Bronchial epithelial cell (primary cell): ENCODE measurements at regions not wholly inside any gene's neighbourhood (a gene's known extent, or its start where the extent isn't known, plus 50 kb on each side); places are given as distances from the start of the nearest gene placed in this dataset.

Source experiments
- DNase-seq: peaks from one replicate; pipeline ENCODE4 v3.0.0-alpha.2; 2010; ENCODE audit warnings: low read depth
- FAIRE-seq: peaks from 2 replicates; lab custom pipeline; 2011; peaks lifted over from hg19 to GRCh38; lab: Jason Lieb, UNC
- H3K27me3 ChIP-seq: 2 replicates; pipeline ENCODE4 v1.5.1; 2011; ENCODE audit warnings: low read length; ENCODE audit not compliant: control insufficient read depth, insufficient read depth
- H3K36me3 ChIP-seq: 2 replicates; pipeline ENCODE4 v1.5.1; 2011; ENCODE audit warnings: low read length; ENCODE audit not compliant: control insufficient read depth, insufficient read depth
- H3K4me3 ChIP-seq: 2 replicates; pipeline ENCODE4 v1.5.1; 2011; ENCODE audit warnings: mild to moderate bottlenecking, low read depth, low read length, control low read depth
- CTCF ChIP-seq: IDR thresholded peaks from 2 replicates; pipeline ENCODE4 v1.5.1; 2011; ENCODE audit warnings: mild to moderate bottlenecking, moderate library complexity, low read length, control low read depth, inconsistent platforms; ENCODE audit not compliant: insufficient read depth, severe bottlenecking

DNA sequence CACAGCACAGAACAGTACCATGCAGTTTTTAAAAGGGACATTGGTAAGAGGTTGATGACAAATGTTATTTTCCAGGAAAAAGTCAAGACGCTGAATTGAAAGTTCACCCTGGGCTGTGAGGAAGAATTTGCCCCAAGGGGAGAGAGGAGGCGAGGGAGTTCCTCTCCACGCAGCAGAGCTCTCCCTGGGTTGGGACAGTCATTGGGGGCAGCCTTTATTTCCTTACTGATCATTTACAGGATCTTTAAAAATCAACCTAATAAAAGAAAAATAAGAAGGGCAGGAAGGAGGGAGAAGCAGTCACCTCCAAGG lies 49.9 kb upstream of the WNT7B start:
- Histone ChIP-seq H3K4me3 (peak overlapping the region; percentile 37), H3K27me3 (no peaks in the 10 kb centered on the region), H3K36me3 (no peaks in the 10 kb centered on the region)
- DNase-seq, result no peak
- TF ChIP-seq CTCF, result no peak
- no peak for FAIRE-seq

DNA sequence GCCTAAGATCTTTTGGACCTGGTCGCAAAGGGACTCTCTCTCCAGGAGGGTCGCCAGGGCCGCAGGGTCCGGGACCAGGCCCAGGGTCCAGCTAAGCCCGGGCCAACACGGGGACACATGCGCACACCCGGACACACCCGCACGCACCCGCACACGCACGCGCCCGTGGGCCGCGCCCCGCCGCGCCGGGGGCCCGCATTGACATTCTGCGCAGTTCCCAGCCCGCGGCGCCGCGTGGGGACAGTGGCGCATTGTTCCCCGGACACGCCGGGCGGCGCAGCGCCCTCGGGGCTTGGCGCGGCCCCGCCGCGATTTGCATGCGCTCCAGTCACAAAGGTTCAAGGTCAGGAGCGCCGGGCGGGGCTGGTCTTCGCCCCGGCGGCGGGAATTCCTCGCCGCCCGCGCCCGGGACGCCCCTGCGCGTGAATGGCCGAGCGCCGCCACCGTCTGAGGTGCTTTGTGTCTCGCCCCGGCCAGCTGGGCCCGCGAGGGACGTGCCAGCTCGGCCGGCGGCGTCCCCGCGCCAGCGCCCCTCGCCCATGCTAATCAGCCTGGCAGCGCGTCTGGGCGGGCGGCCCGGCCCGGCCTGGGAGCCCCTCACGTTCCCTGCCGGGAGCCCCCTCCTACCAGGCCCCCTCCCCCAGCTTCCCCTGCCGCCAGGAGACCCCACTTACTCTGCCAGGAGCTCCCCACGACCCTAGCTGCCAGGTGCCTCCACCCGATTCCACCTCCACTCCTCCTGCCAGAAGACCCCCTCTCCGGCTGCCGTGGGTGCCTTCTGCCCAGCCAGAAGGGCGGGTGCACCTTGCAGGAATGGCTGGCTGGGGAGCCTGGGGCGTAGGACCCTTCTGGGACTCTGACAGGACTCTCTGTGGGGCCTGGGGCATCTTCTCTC lies 50.5 kb upstream of the WNT7B start:
- no peak for FAIRE-seq
- no peak for DNase-seq
- Histone ChIP-seq H3K36me3 (no peaks in the 10 kb centered on the region), H3K4me3 (peak overlapping the region; percentile 37), H3K27me3 (no peaks in the 10 kb centered on the region)
- no peak for TF ChIP-seq CTCF

DNA sequence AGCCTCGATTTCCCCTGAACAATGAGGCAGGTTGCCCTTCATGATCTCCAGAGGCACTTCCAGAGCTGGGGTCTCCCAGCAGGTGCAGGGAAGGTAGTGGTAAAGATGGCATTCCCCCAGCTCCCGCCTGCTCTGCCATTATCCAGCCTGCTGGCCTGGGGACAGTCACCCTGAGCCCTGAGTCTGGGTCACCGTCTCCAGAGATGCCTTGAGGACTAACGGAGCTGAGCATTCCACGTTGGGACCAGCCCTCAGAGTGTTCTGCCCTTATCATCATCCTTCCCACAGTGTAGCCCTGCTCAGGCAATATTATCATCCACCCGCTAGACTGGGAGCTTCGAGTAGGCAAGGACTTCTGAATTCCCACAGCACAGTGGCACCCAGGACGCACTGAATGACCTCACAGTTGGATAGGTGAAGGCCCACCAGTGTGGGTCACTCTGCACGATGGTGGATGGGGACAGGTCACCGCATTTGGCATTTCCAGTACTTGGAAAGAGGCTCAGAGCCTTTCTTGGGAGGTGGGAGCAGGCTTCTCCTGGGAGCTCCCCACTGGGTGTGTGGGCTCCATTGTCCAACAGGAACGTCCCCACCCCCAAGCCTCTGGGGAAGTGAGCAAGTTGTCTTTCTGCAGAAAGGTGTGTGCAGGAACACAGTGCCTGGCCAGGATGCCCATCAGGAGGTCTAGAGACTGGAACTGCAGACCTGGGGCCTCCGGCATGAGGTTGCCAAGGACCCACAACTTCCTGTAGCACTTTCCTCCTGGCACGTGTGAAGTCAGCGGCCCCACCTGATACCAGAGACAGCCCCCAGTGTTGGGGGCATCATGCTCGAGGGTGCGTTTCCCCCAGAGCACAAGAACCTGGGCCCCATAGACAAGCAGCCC lies 51.4 kb upstream of the WNT7B start:
- no peak for TF ChIP-seq CTCF
- no peaks in the 10 kb centered on the region for H3K36me3 ChIP-seq
- FAIRE-seq (no peak), DNase-seq (no peak)
- no peak overlapping the region for H3K4me3 ChIP-seq
- no peaks in the 10 kb centered on the region for H3K27me3 ChIP-seq

GRCh38 chr22:46029036-46029435 lies 52.1 kb upstream of the WNT7B start:
- H3K4me3 ChIP-seq, result no peak overlapping the region
- H3K36me3 ChIP-seq, result no peaks in the 10 kb centered on the region
- no peak for FAIRE-seq
- H3K27me3 ChIP-seq, result no peaks in the 10 kb centered on the region
- no peak for DNase-seq
- TF ChIP-seq CTCF, result no peak

DNA sequence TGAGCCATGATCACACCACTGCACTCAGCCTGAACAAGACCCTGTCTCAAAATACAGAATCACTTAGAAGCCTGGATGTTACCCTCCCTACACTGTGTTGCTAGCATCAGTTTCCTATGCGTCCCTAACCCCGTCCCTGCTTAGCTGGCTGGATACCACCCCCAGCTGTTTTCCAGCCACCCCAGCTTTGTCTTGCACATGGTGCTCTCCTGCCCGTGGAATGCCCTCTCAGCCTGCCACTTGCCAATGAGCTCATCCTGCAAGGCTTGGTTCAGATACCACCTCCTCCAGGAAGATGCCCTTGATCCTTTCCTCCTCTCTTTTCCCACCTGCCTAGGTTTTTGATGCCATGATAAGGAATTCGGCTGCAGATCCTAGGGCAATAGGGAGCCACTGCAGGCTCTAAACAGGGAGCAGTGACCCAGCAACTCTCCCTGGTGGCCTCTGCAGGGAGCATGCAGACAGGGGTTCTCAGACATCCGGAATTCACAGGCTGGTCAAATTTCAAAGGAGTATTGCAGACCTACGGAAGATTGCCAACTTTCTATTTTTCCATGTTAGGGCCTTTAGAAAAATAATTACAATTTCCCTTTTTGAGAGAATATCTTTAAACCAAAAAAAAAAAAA lies 52.7 kb upstream of the WNT7B start:
- no peak for DNase-seq
- no peak for FAIRE-seq
- Histone ChIP-seq H3K4me3 (no peak overlapping the region), H3K36me3 (no peaks in the 10 kb centered on the region), H3K27me3 (no peaks in the 10 kb centered on the region)
- no peak for TF ChIP-seq CTCF
